LNCaP clone FGC (cell line): ENCODE measurements at regions not wholly inside any gene's neighbourhood (a gene's known extent, or its start where the extent isn't known, plus 50 kb on each side); places are given as distances from the start of the nearest gene placed in this dataset.

Source experiments
- DNase-seq: peaks from one replicate; pipeline ENCODE4 v3.0.0-alpha.2; 2011; ENCODE audit warnings: low read depth
- H3K4me3 ChIP-seq: 2 replicates; pipeline ENCODE4 v1.5.1; 2011; ENCODE audit warnings: mild to moderate bottlenecking, low read depth, low read length, control low read depth
- TF ChIP-seq, protein P1 (sequence below): IDR thresholded peaks from 2 replicates; pipeline ENCODE4 v1.5.1; 2012; ENCODE audit warnings: mild to moderate bottlenecking; ENCODE audit not compliant: control insufficient read depth, insufficient read depth; ENCODE audit errors: extremely low read depth

DNA sequence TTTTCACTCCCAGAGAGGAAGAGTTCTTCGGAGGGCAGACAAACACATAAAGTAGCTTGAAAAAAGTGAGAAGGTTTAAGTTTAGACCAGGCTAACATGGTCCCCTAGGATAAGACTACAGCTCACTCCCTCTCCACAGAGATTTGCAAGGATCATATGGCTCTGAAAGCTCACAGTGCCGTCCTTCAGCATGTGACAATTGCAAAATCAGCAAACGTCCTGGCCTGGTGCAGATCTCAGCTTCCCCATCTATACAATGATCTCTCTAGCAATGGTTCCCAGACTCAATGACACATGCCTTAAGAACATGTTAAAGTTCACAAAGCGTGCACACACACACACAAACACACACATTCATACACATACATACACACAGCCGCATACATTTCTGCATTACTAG is 327.6 kb downstream of the ACTL7B start:
- no peak overlapping the region for H3K4me3 ChIP-seq
- no peak for DNase-seq
- TF ChIP-seq, protein P1, sequence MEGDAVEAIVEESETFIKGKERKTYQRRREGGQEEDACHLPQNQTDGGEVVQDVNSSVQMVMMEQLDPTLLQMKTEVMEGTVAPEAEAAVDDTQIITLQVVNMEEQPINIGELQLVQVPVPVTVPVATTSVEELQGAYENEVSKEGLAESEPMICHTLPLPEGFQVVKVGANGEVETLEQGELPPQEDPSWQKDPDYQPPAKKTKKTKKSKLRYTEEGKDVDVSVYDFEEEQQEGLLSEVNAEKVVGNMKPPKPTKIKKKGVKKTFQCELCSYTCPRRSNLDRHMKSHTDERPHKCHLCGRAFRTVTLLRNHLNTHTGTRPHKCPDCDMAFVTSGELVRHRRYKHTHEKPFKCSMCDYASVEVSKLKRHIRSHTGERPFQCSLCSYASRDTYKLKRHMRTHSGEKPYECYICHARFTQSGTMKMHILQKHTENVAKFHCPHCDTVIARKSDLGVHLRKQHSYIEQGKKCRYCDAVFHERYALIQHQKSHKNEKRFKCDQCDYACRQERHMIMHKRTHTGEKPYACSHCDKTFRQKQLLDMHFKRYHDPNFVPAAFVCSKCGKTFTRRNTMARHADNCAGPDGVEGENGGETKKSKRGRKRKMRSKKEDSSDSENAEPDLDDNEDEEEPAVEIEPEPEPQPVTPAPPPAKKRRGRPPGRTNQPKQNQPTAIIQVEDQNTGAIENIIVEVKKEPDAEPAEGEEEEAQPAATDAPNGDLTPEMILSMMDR: no peak

DNA sequence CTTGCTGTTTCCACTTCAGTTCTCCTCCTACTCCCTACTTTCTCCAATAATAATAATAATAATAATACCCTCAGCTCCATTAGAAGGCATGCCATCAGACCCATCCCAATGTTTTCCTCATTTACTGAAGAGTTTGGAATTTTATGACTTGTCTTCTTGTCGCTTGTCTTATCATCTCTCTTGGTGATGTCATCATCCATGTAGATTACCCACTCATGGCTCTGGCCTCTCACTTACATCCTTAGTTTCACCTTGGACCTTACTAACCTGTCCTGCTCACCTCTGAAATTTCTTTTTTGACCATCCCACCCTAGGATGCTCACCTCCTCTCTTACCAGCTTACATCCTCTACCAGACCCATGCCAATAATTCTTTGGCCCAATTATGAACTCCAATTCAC is 329.3 kb downstream of the ACTL7B start:
- no peak overlapping the region for H3K4me3 ChIP-seq
- no peak for DNase-seq
- TF ChIP-seq, protein P1: no peak

DNA sequence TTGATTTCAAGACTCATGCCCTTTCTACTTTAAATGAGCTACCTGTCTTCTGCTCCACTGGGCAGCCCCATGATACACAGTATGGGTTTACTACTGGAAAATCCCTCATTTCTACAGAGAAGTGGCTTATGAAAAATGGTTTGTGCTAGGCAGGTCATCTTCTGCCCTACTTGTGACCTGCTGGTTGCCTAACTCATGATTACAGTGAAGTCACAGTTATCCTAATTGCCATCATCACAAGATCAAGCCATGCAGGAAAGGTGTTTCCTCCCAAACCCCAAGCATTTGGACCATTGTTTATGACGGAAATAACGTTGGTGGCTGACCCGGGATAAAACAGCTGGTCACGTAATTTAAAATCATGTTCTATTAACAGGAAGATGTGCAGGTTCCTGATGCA is 330.6 kb downstream of the ACTL7B start:
- TF ChIP-seq, protein P1: no peak
- DNase-seq: no peak
- no peak overlapping the region for H3K4me3 ChIP-seq

DNA sequence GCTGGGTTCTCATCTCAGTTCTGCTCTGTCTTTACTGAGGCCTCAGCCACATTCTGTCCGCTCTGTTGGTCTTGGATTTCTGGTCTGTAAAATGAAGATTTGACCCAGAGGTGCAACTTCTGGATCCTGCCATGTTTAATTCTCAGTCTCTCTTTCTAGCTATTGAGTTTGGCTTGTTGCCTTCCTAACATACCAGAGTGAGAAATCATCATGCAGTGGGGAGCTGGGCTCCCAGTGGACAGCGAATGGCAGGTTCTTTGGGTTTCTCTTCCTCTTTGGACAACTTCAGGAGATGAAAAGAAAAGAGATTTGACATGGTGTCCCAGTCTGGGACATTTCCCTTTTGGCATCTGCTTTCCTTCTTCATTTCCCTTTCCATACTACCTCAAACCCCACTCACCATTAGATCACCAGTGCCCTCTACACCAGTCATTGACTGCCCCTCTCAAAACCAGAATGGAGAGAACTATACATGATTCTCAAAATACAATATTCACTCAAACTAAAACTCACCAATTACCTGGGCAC is 334.7 kb downstream of the ACTL7B start:
- DNase-seq: no peak
- H3K4me3 ChIP-seq: no peak overlapping the region
- TF ChIP-seq, protein P1: no peak

DNA sequence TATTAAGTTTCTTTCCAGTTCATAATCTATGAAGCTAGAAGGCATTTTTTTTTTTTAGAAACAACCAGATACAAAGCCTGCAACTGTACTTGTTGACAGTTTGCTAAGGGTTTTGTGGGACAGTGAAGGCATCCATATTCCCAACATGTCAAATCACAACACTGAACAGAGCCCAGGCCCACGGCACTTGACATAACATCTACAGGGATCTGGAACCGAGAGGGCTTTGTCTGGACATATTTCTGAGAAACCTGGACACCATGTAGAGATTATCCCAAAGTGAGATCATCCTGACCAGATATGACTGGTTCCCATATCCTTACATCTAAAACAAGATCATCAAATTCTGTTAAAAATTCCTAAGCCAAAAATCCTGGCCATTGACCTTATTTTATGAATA is 336.3 kb downstream of the ACTL7B start:
- TF ChIP-seq, protein P1: no peak
- no peak for DNase-seq
- no peak overlapping the region for H3K4me3 ChIP-seq

DNA sequence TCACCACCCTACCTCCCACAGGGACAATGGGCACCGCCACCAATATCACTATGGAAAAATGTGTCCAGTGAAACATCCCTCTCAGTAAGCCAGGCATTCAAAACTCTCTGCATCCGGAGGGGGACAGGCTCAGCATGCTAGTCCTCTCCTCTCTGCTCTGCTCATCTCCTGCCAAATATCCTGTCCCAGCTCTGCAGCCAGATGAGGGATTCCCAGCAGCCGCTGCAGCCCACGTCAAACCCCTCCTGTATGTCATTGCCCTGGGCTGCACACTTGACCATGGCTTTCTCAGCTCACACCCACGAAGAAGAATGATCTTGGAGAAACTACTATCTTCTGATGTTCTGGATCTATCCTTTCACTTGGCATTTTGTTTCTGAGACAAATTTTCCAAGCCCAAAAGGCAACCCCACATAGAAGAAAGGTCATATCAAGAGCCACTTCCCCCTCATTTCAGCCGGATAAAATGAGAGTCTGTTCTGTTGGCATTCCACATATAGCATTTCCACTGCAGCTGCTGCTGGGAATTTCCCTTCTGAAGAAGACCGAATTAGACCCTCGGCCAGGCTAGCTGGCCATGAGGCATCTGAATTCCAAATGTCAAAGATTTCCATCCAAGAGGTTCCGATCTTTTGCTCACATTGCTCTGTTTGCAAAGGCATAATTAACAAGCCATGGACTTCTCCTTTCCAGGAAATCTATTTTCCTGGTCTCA is 338.0 kb downstream of the ACTL7B start:
- H3K4me3 ChIP-seq: no peak overlapping the region
- TF ChIP-seq, protein P1: no peak
- no peak for DNase-seq

DNA sequence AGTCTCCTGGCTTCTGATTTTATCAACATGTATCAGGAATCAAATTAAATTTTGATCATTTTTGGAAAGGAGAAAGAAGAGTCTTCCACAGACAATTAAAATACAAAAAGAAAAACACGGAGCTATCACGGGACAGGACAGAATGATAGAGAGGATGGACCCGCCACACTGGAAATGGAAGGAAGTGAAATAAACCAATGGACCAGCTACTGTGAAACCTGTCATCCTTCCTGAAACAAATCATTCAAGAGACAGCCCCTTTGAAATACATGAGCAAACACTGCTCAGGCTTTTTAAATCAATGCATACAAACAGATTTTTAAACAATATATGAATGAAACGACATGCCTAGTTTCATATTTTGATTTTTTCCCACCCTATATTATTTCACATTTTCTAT is 339.4 kb downstream of the ACTL7B start:
- TF ChIP-seq, protein P1: no peak
- no peak overlapping the region for H3K4me3 ChIP-seq
- DNase-seq: no peak
